Cardiac fibroblast (primary cell): ENCODE measurements at regions not wholly inside any gene's neighbourhood (a gene's known extent, or its start where the extent isn't known, plus 50 kb on each side); places are given as distances from the start of the nearest gene placed in this dataset.

Experiments used
- DNase-seq, 2 donors: peaks; one replicate each; pipeline versions ENCODE4 v3.0.0 to v3.0.0-alpha.2; 2010; ENCODE audit warnings: low read depth in 2 of 2
- H3K4me3 ChIP-seq, 2 donors: replicated peaks in 1 of 2; 1 replicate in 1 of 2; 2 replicates in 1 of 2; pipeline ENCODE4 v1.5.1; 2011; ENCODE audit warnings: low read depth in 2 of 2, low read length in 2 of 2, mild to moderate bottlenecking in 2 of 2, moderate library complexity in 1 of 2
- CTCF ChIP-seq: IDR thresholded peaks from one replicate; pipeline ENCODE4 v1.5.1; 2011; ENCODE audit warnings: low read depth, mild to moderate bottlenecking, low read length, inconsistent platforms

GRCh38 chr13:67353941-67354340 lies 123.8 kb upstream of the PCDH9 start:
- no peak for TF ChIP-seq CTCF
- DNase-seq: peak; percentile 26 to 69
- H3K4me3 ChIP-seq: peak overlapping the region in 1 of 2 donors; percentile 9

- H3K4me3 ChIP-seq: no peak overlapping the region
- no peak for TF ChIP-seq CTCF
- DNase-seq: no peak
These were observed 122.9 kb upstream of the PCDH9 start for GRCh38 chr13:67353031-67353430.

- no peak overlapping the region for H3K4me3 ChIP-seq
- no peak for TF ChIP-seq CTCF
- peak; percentile 15 to 55 for DNase-seq
These were observed 121.8 kb upstream of the PCDH9 start for GRCh38 chr13:67351909-67352308.

- TF ChIP-seq CTCF: no peak
These were observed 121.0 kb upstream of the PCDH9 start for GRCh38 chr13:67351114-67351513.

GRCh38 chr13:67343777-67344176 lies 113.6 kb upstream of the PCDH9 start:
- no peak overlapping the region for H3K4me3 ChIP-seq
- no peak for TF ChIP-seq CTCF
- DNase-seq: no peak

More at GRCh38 chr13:67351114-67351513, 121.0 kb upstream of the PCDH9 start:
- DNase-seq: no peak
- H3K4me3 ChIP-seq: no peak overlapping the region

- no peak overlapping the region for H3K4me3 ChIP-seq
These were observed 111.3 kb upstream of the PCDH9 start for GRCh38 chr13:67341406-67341805.

More at GRCh38 chr13:67341406-67341805, 111.3 kb upstream of the PCDH9 start:
- DNase-seq: peak in 1 of 2 donors; percentile 88
- TF ChIP-seq CTCF: no peak
